ENCODE measurements at regions not wholly inside any gene's neighbourhood (a gene's known extent, or its start where the extent isn't known, plus 50 kb on each side); places are given as distances from the start of the nearest gene placed in this dataset.
"Not testable (repeated sequence)": the region's sequence is repeated elsewhere in the genome, so short reads cannot be mapped to it uniquely, and the experiment has no call there.

GRCh38 chr13:39820606-39821005, 165.1 kb downstream of the COG6 start:
- Histone ChIP-seq H3K9me3 (ENCODE audit: control insufficient read depth in 2 of 2, low read length in 2 of 2) (no peaks in the 10 kb centered on the region), H3K27ac (ENCODE audit: low read length) (no peak overlapping the region), H3K4me1 (ENCODE audit: control insufficient read depth, insufficient read depth, low read length) (no peaks in the 10 kb centered on the region), H3K36me3 (ENCODE audit: control insufficient read depth in 2 of 2, insufficient read depth in 2 of 2, low read length in 2 of 2) (no peaks in the 10 kb centered on the region), H3K9ac (ENCODE audit: low read length in 2 of 2) (no peak overlapping the region), H3K4me3 (ENCODE audit: low read length in 2 of 2) (no peak overlapping the region), H3K27me3 (ENCODE audit: control insufficient read depth in 1 of 2, insufficient read depth in 2 of 2, low read length in 2 of 2) (no peaks in the 10 kb centered on the region)

- Histone ChIP-seq H3K9me3 (ENCODE audit: control insufficient read depth in 2 of 2, low read length in 2 of 2) (no peaks in the 10 kb centered on the region), H3K4me1 (ENCODE audit: control insufficient read depth, insufficient read depth, low read length) (no peaks in the 10 kb centered on the region), H3K4me3 (ENCODE audit: low read length in 2 of 2) (no peak overlapping the region), H3K27me3 (ENCODE audit: control insufficient read depth in 1 of 2, insufficient read depth in 2 of 2, low read length in 2 of 2) (no peaks in the 10 kb centered on the region), H3K27ac (ENCODE audit: low read length) (no peak overlapping the region), H3K9ac (ENCODE audit: low read length in 2 of 2) (no peak overlapping the region), H3K36me3 (ENCODE audit: control insufficient read depth in 2 of 2, insufficient read depth in 2 of 2, low read length in 2 of 2) (no peaks in the 10 kb centered on the region)
These were observed 166.5 kb downstream of the COG6 start for GRCh38 chr13:39821977-39822376.

- Histone ChIP-seq H3K9me3 (ENCODE audit: control insufficient read depth in 2 of 2, low read length in 2 of 2) (no peaks in the 10 kb centered on the region), H3K4me1 (ENCODE audit: control insufficient read depth, insufficient read depth, low read length) (no peaks in the 10 kb centered on the region), H3K27me3 (ENCODE audit: control insufficient read depth in 1 of 2, insufficient read depth in 2 of 2, low read length in 2 of 2) (no peaks in the 10 kb centered on the region), H3K4me3 (ENCODE audit: low read length in 2 of 2) (no peak overlapping the region), H3K9ac (ENCODE audit: low read length in 2 of 2) (no peak overlapping the region), H3K36me3 (ENCODE audit: control insufficient read depth in 2 of 2, insufficient read depth in 2 of 2, low read length in 2 of 2) (no peaks in the 10 kb centered on the region), H3K27ac (ENCODE audit: low read length) (no peak overlapping the region)
These were observed 167.0 kb downstream of the COG6 start for GRCh38 chr13:39822437-39822836.

- Histone ChIP-seq H3K27me3 (ENCODE audit: control insufficient read depth in 1 of 2, insufficient read depth in 2 of 2, low read length in 2 of 2) (no peaks in the 10 kb centered on the region), H3K9ac (ENCODE audit: low read length in 2 of 2) (no peak overlapping the region), H3K27ac (ENCODE audit: low read length) (no peak overlapping the region), H3K4me1 (ENCODE audit: control insufficient read depth, insufficient read depth, low read length) (no peaks in the 10 kb centered on the region), H3K4me3 (ENCODE audit: low read length in 2 of 2) (no peak overlapping the region), H3K9me3 (ENCODE audit: control insufficient read depth in 2 of 2, low read length in 2 of 2) (no peaks in the 10 kb centered on the region), H3K36me3 (ENCODE audit: control insufficient read depth in 2 of 2, insufficient read depth in 2 of 2, low read length in 2 of 2) (no peaks in the 10 kb centered on the region)
These were observed 167.7 kb downstream of the COG6 start for GRCh38 chr13:39823063-39823713.

GRCh38 chr13:39825886-39826285, 170.4 kb downstream of the COG6 start:
- H3K9ac ChIP-seq (ENCODE audit: low read length in 2 of 2): no peak overlapping the region
- H3K36me3 ChIP-seq (ENCODE audit: control insufficient read depth in 2 of 2, insufficient read depth in 2 of 2, low read length in 2 of 2): no peaks in the 10 kb centered on the region
- no peaks in the 10 kb centered on the region for H3K27me3 ChIP-seq (ENCODE audit: control insufficient read depth in 1 of 2, insufficient read depth in 2 of 2, low read length in 2 of 2)
- H3K4me1 ChIP-seq (ENCODE audit: control insufficient read depth, insufficient read depth, low read length): no peaks in the 10 kb centered on the region
- H3K4me3 ChIP-seq (ENCODE audit: low read length in 2 of 2): no peak overlapping the region
- no peak overlapping the region for H3K27ac ChIP-seq (ENCODE audit: low read length)
- peaks cover 0 to 4% of the 10 kb centered on the region in 2 donors for H3K9me3 ChIP-seq (ENCODE audit: control insufficient read depth in 2 of 2, low read length in 2 of 2)

- Histone ChIP-seq H3K27ac (ENCODE audit: low read length) (no peak overlapping the region), H3K36me3 (ENCODE audit: control insufficient read depth in 2 of 2, insufficient read depth in 2 of 2, low read length in 2 of 2) (no peaks in the 10 kb centered on the region), H3K4me1 (ENCODE audit: control insufficient read depth, insufficient read depth, low read length) (no peaks in the 10 kb centered on the region), H3K27me3 (ENCODE audit: control insufficient read depth in 1 of 2, insufficient read depth in 2 of 2, low read length in 2 of 2) (no peaks in the 10 kb centered on the region), H3K9ac (ENCODE audit: low read length in 2 of 2) (no peak overlapping the region), H3K4me3 (ENCODE audit: low read length in 2 of 2) (no peak overlapping the region), H3K9me3 (ENCODE audit: control insufficient read depth in 2 of 2, low read length in 2 of 2) (no peaks in the 10 kb centered on the region)
These were observed 179.8 kb downstream of the COG6 start for GRCh38 chr13:39835253-39835652.

GRCh38 chr13:39836038-39836437, 180.6 kb downstream of the COG6 start:
- Histone ChIP-seq H3K4me3 (ENCODE audit: low read length in 2 of 2) (no peak overlapping the region), H3K27me3 (ENCODE audit: control insufficient read depth in 1 of 2, insufficient read depth in 2 of 2, low read length in 2 of 2) (no peaks in the 10 kb centered on the region), H3K27ac (ENCODE audit: low read length) (no peak overlapping the region), H3K9me3 (ENCODE audit: control insufficient read depth in 2 of 2, low read length in 2 of 2) (no peaks in the 10 kb centered on the region), H3K9ac (ENCODE audit: low read length in 2 of 2) (no peak overlapping the region), H3K4me1 (ENCODE audit: control insufficient read depth, insufficient read depth, low read length) (no peaks in the 10 kb centered on the region), H3K36me3 (ENCODE audit: control insufficient read depth in 2 of 2, insufficient read depth in 2 of 2, low read length in 2 of 2) (no peaks in the 10 kb centered on the region)

- not testable (repeated sequence) for H3K27ac ChIP-seq (ENCODE audit: low read length); H3K4me3 ChIP-seq (ENCODE audit: low read length in 2 of 2)
These were observed 182.4 kb downstream of the COG6 start for GRCh38 chr13:39837866-39838265.

GRCh38 chr13:39840201-39840600, 184.7 kb downstream of the COG6 start:
- H3K36me3 ChIP-seq (ENCODE audit: control insufficient read depth in 2 of 2, insufficient read depth in 2 of 2, low read length in 2 of 2): no peaks in the 10 kb centered on the region
- no peaks in the 10 kb centered on the region for H3K27me3 ChIP-seq (ENCODE audit: control insufficient read depth in 1 of 2, insufficient read depth in 2 of 2, low read length in 2 of 2)
- no peaks in the 10 kb centered on the region for H3K4me1 ChIP-seq (ENCODE audit: control insufficient read depth, insufficient read depth, low read length)
- H3K27ac ChIP-seq (ENCODE audit: low read length): no peak overlapping the region
- no peak overlapping the region for H3K4me3 ChIP-seq (ENCODE audit: low read length in 2 of 2)
- no peak overlapping the region for H3K9ac ChIP-seq (ENCODE audit: low read length in 2 of 2)
- no peaks in the 10 kb centered on the region for H3K9me3 ChIP-seq (ENCODE audit: control insufficient read depth in 2 of 2, low read length in 2 of 2)

More at GRCh38 chr13:39837866-39838265, 182.4 kb downstream of the COG6 start:
- H3K27me3 ChIP-seq (ENCODE audit: control insufficient read depth in 1 of 2, insufficient read depth in 2 of 2, low read length in 2 of 2); H3K36me3 ChIP-seq (ENCODE audit: control insufficient read depth in 2 of 2, insufficient read depth in 2 of 2, low read length in 2 of 2); H3K9me3 ChIP-seq (ENCODE audit: control insufficient read depth in 2 of 2, low read length in 2 of 2); H3K9ac ChIP-seq (ENCODE audit: low read length in 2 of 2); H3K4me1 ChIP-seq (ENCODE audit: control insufficient read depth, insufficient read depth, low read length): not testable (repeated sequence)

- H3K4me1 ChIP-seq (ENCODE audit: control insufficient read depth, insufficient read depth, low read length): no peaks in the 10 kb centered on the region
- H3K27me3 ChIP-seq (ENCODE audit: control insufficient read depth in 1 of 2, insufficient read depth in 2 of 2, low read length in 2 of 2): no peaks in the 10 kb centered on the region
- no peak overlapping the region for H3K27ac ChIP-seq (ENCODE audit: low read length)
- no peak overlapping the region for H3K9ac ChIP-seq (ENCODE audit: low read length in 2 of 2)
- H3K4me3 ChIP-seq (ENCODE audit: low read length in 2 of 2): no peak overlapping the region
- H3K9me3 ChIP-seq (ENCODE audit: control insufficient read depth in 2 of 2, low read length in 2 of 2): no peaks in the 10 kb centered on the region
- H3K36me3 ChIP-seq (ENCODE audit: control insufficient read depth in 2 of 2, insufficient read depth in 2 of 2, low read length in 2 of 2): no peaks in the 10 kb centered on the region
These were observed 191.9 kb downstream of the COG6 start for GRCh38 chr13:39847336-39847735.

GRCh38 chr13:39855236-39855635, 199.8 kb downstream of the COG6 start:
- Histone ChIP-seq H3K36me3 (ENCODE audit: control insufficient read depth in 2 of 2, insufficient read depth in 2 of 2, low read length in 2 of 2) (no peaks in the 10 kb centered on the region), H3K9me3 (ENCODE audit: control insufficient read depth in 2 of 2, low read length in 2 of 2) (peaks cover 0 to 6% of the 10 kb centered on the region in 2 donors), H3K27ac (ENCODE audit: low read length) (no peak overlapping the region), H3K27me3 (ENCODE audit: control insufficient read depth in 1 of 2, insufficient read depth in 2 of 2, low read length in 2 of 2) (no peaks in the 10 kb centered on the region), H3K4me3 (ENCODE audit: low read length in 2 of 2) (no peak overlapping the region), H3K4me1 (ENCODE audit: control insufficient read depth, insufficient read depth, low read length) (no peaks in the 10 kb centered on the region), H3K9ac (ENCODE audit: low read length in 2 of 2) (no peak overlapping the region)
